Motor neuron (in vitro differentiated cells): ENCODE measurements at regions not wholly inside any gene's neighbourhood (a gene's known extent, or its start where the extent isn't known, plus 50 kb on each side); places are given as distances from the start of the nearest gene placed in this dataset.

ENCODE experiments used
- ATAC-seq, 8 experiments: fragments of 200-7000 bp; cut with Tn5 transposase; replicated peaks in 6 of 8; 2 replicates each; pipeline ENCODE4 v1.8.0; 2021; ENCODE audit warnings: mild to moderate bottlenecking in 8 of 8, moderate library complexity in 8 of 8
- H3K27ac ChIP-seq, 2 donors: fragments of 250-450 bp; sonication (Bioruptor Pico); 2 replicates each; pipeline ENCODE4 v1.9.0; 2021; ENCODE audit warnings: antibody characterized with exemption in 2 of 2, mild to moderate bottlenecking in 2 of 2, moderate library complexity in 1 of 2
- H3K4me1 ChIP-seq, 2 donors: fragments of 250-450 bp; sonication (Bioruptor Pico); replicated peaks in 1 of 2; 2 replicates each; pipeline ENCODE4 v1.6.1; 2021; ENCODE audit warnings: antibody characterized with exemption in 2 of 2, mild to moderate bottlenecking in 2 of 2, moderate library complexity in 1 of 2
- H3K4me3 ChIP-seq, 5 donors: fragments of 250-450 bp; sonication (Bioruptor Pico); 2 replicates each; pipeline ENCODE4 v1.9.0; 2021; ENCODE audit warnings: antibody characterized with exemption in 5 of 5, mild to moderate bottlenecking in 5 of 5, moderate library complexity in 4 of 5
- WGBS, 10 experiments: fragments of 450-650 bp; shearing (Covaris generic); methylation state at CpG; one replicate each; pipeline ENCODE4 v1.0.0; 2022; 5-methylcytosine and 5-hydroxymethylcytosine counted together
- in situ Hi-C, 9 experiments: fragments of 400-800 bp; cut with MboI; loops; one replicate each; pipeline ENCODE4 v1.15.0; 2021; ENCODE audit warnings: low sequenced_read_pairs in 9 of 9, low pct_unique_long_range_greater_than_20kb in 2 of 9; ENCODE audit not compliant: unreplicated experiment in 9 of 9

GRCh38 chr16:8103649-8104289, 486.5 kb downstream of the TMEM114 start:
- WGBS, 10 experiments = 30 to 91% (median 64%) methylated on average over 2 to 8 of the region's 8 CpGs; no CpG with 5 or more reads in 1 of the 10 experiments
- ATAC-seq = no peak

GRCh38 chr16:8099586-8099985, 490.7 kb downstream of the TMEM114 start:
- WGBS, 10 experiments = 0 to 73% (median 15%) methylated on average over 1 to 3 of the region's 4 CpGs; no CpG with 5 or more reads in 6 of the 10 experiments
- peak overlapping the region in 1 of 2 donors; percentile 0 for H3K27ac ChIP-seq
- no peak overlapping the region for H3K4me3 ChIP-seq
- H3K4me1 ChIP-seq = peaks cover 0 to 32% of the 10 kb centered on the region in 2 donors
- in situ Hi-C loops = no loop called here
- ATAC-seq = peak in 1 of 8 experiments; percentile 3

More at GRCh38 chr16:8103649-8104289, 486.5 kb downstream of the TMEM114 start:
- Histone ChIP-seq H3K27ac (no peak overlapping the region), H3K4me3 (no peak overlapping the region), H3K4me1 (peaks cover 0 to 11% of the 10 kb centered on the region in 2 donors)
- in situ Hi-C loops = no loop called here

DNA sequence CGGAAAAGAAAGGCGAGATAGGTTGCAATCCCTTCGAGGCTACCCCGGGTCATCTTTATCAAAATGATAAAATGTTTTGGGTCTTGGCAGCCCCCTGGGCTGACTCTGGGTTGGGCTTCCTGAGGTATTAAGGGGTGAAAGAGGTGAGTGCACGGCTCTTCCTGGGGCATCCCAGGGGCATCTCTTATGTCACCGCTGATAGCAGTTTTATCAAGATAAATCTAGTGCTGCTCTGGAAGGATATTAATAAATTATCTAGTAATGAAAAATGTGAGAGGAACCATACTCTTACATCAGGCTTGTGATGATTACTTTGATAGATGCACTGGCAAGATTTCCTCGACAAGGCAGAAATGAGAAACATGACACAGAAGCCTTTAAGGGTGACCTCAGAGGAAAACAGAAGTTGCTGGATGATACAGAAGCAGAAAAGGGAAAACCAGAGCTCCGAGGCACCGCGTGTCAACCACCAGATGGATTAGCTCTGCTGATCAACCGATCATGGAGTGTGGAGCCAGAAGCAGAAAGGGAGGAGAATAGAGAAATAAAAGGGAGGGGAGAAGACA, 491.3 kb downstream of the TMEM114 start:
- 0 to 68% (median 33%) methylated on average over 1 to 9 of the region's 11 CpGs; no CpG with 5 or more reads in 1 of the 10 experiments for WGBS, 10 experiments
- Histone ChIP-seq H3K27ac (peak overlapping the region in 1 of 2 donors; percentile 0), H3K4me3 (no peak overlapping the region), H3K4me1 (peaks cover 0 to 32% of the 10 kb centered on the region in 2 donors)
- in situ Hi-C loops = no loop called here
- peak in 4 of 8 experiments; percentile 63 to 86 (median 81) for ATAC-seq

GRCh38 chr16:8096211-8096610, 494.1 kb downstream of the TMEM114 start:
- in situ Hi-C loops = no loop called here
- 3 to 57% (median 43%) methylated on average over 1 to 4 of the region's 5 CpGs; no CpG with 5 or more reads in 5 of the 10 experiments for WGBS, 10 experiments
- peak in 4 of 8 experiments; percentile 16 to 72 (median 44) for ATAC-seq
- no peak overlapping the region for H3K27ac ChIP-seq
- peaks cover 0 to 32% of the 10 kb centered on the region in 2 donors for H3K4me1 ChIP-seq
- H3K4me3 ChIP-seq = no peak overlapping the region

DNA sequence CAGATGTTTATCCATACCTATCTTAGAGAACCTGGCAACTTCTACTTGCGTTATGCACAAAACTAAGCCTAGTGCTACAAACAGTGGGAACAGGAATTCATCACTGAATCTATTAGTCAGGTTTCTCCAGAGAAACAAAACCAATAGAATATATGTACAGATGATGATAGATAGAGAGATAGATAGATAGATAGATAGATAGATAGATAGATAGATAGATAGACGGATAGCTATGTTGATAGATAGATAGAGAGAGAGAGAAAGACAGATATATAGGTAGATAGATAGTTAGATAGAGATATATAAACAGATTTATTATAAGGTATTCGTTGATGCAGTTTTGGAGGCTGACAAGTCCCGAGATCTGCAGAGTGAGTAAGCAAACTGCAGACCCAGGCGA, 495.6 kb downstream of the TMEM114 start:
- in situ Hi-C loops = no loop called here
- Histone ChIP-seq H3K27ac (no peak overlapping the region), H3K4me1 (peaks cover 0 to 31% of the 10 kb centered on the region in 2 donors), H3K4me3 (no peak overlapping the region)
- 3 to 95% (median 44%) methylated on average over 2 to 5 of the region's 5 CpGs for WGBS, 10 experiments
- no peak for ATAC-seq

DNA sequence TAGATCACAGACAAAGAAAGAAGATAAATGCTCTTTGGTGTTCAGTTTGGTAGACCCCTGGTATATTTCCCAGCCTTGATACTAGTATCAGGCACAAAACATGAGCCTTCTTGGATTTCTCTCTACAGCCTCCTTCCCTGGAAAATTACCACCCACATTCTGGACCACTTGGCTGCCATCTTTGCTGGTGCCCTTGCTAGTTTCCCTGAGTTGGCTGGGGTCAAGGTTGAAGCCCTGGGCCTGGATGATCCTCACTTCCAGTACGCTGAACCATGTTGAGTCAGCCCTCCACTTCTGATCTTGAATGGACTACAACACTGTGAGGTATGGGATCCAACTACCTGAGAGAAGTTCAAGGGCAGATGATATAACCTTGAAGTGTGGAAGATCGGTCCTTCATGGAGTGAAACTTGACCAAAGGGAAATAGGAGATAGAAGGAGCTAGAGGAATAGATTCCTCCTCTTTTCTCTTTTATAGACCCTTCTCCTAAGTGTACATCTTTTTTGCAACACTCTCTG, 501.4 kb downstream of the TMEM114 start:
- in situ Hi-C loops = no loop called here
- 0 to 100% (median 55%) methylated on average over 1 to 2 of the region's 2 CpGs; no CpG with 5 or more reads in 4 of the 10 experiments for WGBS, 10 experiments
- Histone ChIP-seq H3K4me3 (no peak overlapping the region), H3K27ac (no peak overlapping the region), H3K4me1 (peaks cover 0 to 14% of the 10 kb centered on the region in 2 donors)
- ATAC-seq = no peak

GRCh38 chr16:8087597-8088289, 502.6 kb downstream of the TMEM114 start:
- ATAC-seq = no peak
- Histone ChIP-seq H3K27ac (no peak overlapping the region), H3K4me3 (no peak overlapping the region), H3K4me1 (peaks cover 0 to 18% of the 10 kb centered on the region in 2 donors)
- 0 to 90% (median 30%) methylated on average over 2 to 5 of the region's 5 CpGs for WGBS, 10 experiments
- in situ Hi-C loops = no loop called here

DNA sequence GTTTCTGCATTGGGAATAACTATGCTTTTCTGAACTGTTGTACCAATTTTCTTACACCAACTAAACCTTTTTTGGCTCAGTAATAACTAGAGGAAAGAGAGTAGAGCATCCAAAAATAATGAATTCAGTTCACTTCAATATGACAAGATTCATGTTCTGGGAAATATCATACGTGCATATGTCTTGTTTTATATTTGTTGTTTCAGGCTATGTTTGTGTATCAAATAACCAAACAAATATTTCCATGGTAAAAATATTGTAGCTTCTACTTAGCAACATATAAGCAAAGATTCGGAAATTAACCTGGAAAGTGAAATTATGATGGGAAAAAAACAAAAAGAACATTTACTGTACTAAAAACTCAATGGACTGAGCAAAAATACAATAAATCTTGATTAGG, 503.2 kb downstream of the TMEM114 start:
- ATAC-seq = no peak
- no peak overlapping the region for H3K27ac ChIP-seq
- in situ Hi-C loops = no loop called here
- H3K4me3 ChIP-seq = no peak overlapping the region
- WGBS, 10 experiments = 4 to 100% (median 30%) methylated on average over 1 to 2 of the region's 2 CpGs
- H3K4me1 ChIP-seq = peaks cover 0 to 18% of the 10 kb centered on the region in 2 donors

GRCh38 chr16:8084882-8085281, 505.4 kb downstream of the TMEM114 start:
- Histone ChIP-seq H3K4me3 (no peak overlapping the region), H3K4me1 (peaks cover 0 to 18% of the 10 kb centered on the region in 2 donors), H3K27ac (no peak overlapping the region)
- 0 to 100% (median 49%) methylated on average over 1 to 2 of the region's 2 CpGs; no CpG with 5 or more reads in 2 of the 10 experiments for WGBS, 10 experiments
- ATAC-seq = peak in 2 of 8 experiments; percentile 51 to 58
- in situ Hi-C loops = no loop called here

- in situ Hi-C loops = no loop called here
- ATAC-seq = peak in 2 of 8 experiments; percentile 81 to 82
- Histone ChIP-seq H3K27ac (no peak overlapping the region), H3K4me1 (peaks cover 0 to 18% of the 10 kb centered on the region in 2 donors), H3K4me3 (no peak overlapping the region)
- 9 to 83% (median 50%) methylated on average over 1 of the region's 1 CpG; no CpG with 5 or more reads in 5 of the 10 experiments for WGBS, 10 experiments
Measured at GRCh38 chr16:8084302-8084701, 506.0 kb downstream of the TMEM114 start.

GRCh38 chr16:8083560-8083959, 506.8 kb downstream of the TMEM114 start:
- H3K27ac ChIP-seq = no peak overlapping the region
- in situ Hi-C loops = no loop called here
- peak in 3 of 8 experiments; percentile 50 to 73 (median 61) for ATAC-seq
- H3K4me1 ChIP-seq = peaks cover 0 to 18% of the 10 kb centered on the region in 2 donors
- H3K4me3 ChIP-seq = no peak overlapping the region
- WGBS, 10 experiments = 6 to 90% (median 39%) methylated on average over 1 to 4 of the region's 4 CpGs

GRCh38 chr16:8080817-8081216, 509.5 kb downstream of the TMEM114 start:
- ATAC-seq = no peak
- in situ Hi-C loops = no loop called here
- Histone ChIP-seq H3K4me1 (peaks cover 0 to 18% of the 10 kb centered on the region in 2 donors), H3K4me3 (no peak overlapping the region), H3K27ac (no peak overlapping the region)
- 0 to 100% (median 33%) methylated on average over 1 to 3 of the region's 3 CpGs; no CpG with 5 or more reads in 1 of the 10 experiments for WGBS, 10 experiments

DNA sequence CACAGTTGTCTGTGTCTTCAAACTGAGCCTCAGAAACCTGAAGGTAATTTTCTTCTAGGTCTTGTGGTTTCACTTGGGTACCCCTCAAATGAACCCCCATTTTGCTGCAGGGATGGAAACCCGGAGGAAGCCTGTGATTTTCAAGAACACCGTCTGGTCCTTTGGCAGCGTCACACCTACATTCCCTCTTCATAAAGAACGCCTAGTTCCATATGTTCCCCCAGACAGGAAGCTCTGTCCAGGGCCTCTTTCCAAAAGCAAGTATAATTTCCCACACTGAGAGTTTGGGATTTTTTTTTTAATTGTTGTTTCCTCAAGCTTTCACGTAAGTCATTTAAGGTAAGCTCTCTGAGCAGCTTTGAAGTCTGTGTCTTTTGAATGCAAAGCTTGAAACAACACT, 515.0 kb downstream of the TMEM114 start:
- in situ Hi-C loops = no loop called here
- ATAC-seq = no peak
- Histone ChIP-seq H3K27ac (no peak overlapping the region), H3K4me3 (no peak overlapping the region), H3K4me1 (no peaks in the 10 kb centered on the region)
- WGBS, 10 experiments = 0 to 96% (median 52%) methylated on average over 1 to 5 of the region's 5 CpGs; no CpG with 5 or more reads in 3 of the 10 experiments
